B cell (primary cell): ENCODE measurements at regions not wholly inside any gene's neighbourhood (a gene's known extent, or its start where the extent isn't known, plus 50 kb on each side); places are given as distances from the start of the nearest gene placed in this dataset.

Experiments used
- ATAC-seq: fragments of 200-7000 bp; cut with Tn5 transposase; one replicate; pipeline ENCODE4 v1.10.0; 2021; ENCODE audit warnings: low read depth, mild to moderate bottlenecking, moderate number of reproducible peaks, moderate library complexity
- CTCF ChIA-PET: fragments of 350-600 bp; sonication (Branson Sonifier 250); formaldehyde crosslinking; loops from one replicate; lab custom pipeline; 2021; ENCODE audit warnings: antibody characterized with exemption, inconsistent platforms; lab: Charles Lee
- POLR2A ChIA-PET: fragments of 350-600 bp; sonication (Branson Sonifier 250); formaldehyde crosslinking; loops from one replicate; lab custom pipeline; 2021; ENCODE audit warnings: antibody characterized with exemption; lab: Charles Lee
- DNase-seq: peaks from one replicate; pipeline ENCODE4 v3.0.0; 2013
- H2AFZ ChIP-seq: 2 replicates; pipeline ENCODE4 v1.6.1; 2012; ENCODE audit warnings: mild to moderate bottlenecking, low read depth, low read length; ENCODE audit not compliant: insufficient read depth, poor library complexity, severe bottlenecking
- H3K27ac ChIP-seq, 2 donors: 1 replicate in 1 of 2; 2 replicates in 1 of 2; pipeline ENCODE4 v1.5.1; 2012 to 2013; ENCODE audit warnings: low read length in 2 of 2, mild to moderate bottlenecking in 2 of 2, moderate library complexity in 1 of 2
- H3K27me3 ChIP-seq, 4 experiments: fragments of 200-600 bp in 1 of 4; sonication (generic) in 1 of 4; replicated peaks in 1 of 4; 1 replicate in 2 of 4; 2 replicates in 2 of 4; pipeline versions ENCODE4 v1.6.1 to v1.7.0; 2013 to 2016; ENCODE audit warnings: low read length in 3 of 4, mild to moderate bottlenecking in 2 of 4, mixed read lengths in 1 of 4, moderate library complexity in 1 of 4; ENCODE audit not compliant: insufficient read depth in 4 of 4, control insufficient read depth in 3 of 4; ENCODE audit errors: control extremely low read depth in 1 of 4
- H3K36me3 ChIP-seq, 2 experiments: replicated peaks in 1 of 2; 1 replicate in 1 of 2; 2 replicates in 1 of 2; pipeline versions ENCODE4 v1.6.1 to v1.7.1; 2013; ENCODE audit warnings: low read length in 1 of 2; ENCODE audit not compliant: insufficient read depth in 2 of 2, control insufficient read depth in 1 of 2; ENCODE audit errors: control extremely low read depth in 1 of 2, extremely low read depth in 1 of 2
- H3K4me1 ChIP-seq, 2 donors: fragments of 200-600 bp in 1 of 2; sonication (generic) in 1 of 2; 1 replicate in 1 of 2; 2 replicates in 1 of 2; pipeline versions ENCODE4 v1.5.1 to v1.6.1; 2013 to 2017; ENCODE audit warnings: low read length in 2 of 2; ENCODE audit not compliant: control insufficient read depth in 2 of 2, insufficient read depth in 2 of 2
- H3K4me2 ChIP-seq: replicated peaks from 2 replicates; pipeline ENCODE3; 2012; ENCODE audit warnings: mild to moderate bottlenecking, low read depth, low read length; ENCODE audit not compliant: poor library complexity, severe bottlenecking
- H3K4me3 ChIP-seq, 5 experiments: fragments of 200-600 bp in 1 of 5; sonication (generic) in 1 of 5; 1 replicate in 3 of 5; 2 replicates in 2 of 5; pipeline versions ENCODE4 v1.5.1 to v1.7.0; 2011 to 2016; ENCODE audit warnings: low read length in 4 of 5, mild to moderate bottlenecking in 4 of 5, low read depth in 2 of 5, control low read depth in 1 of 5, moderate library complexity in 1 of 5; ENCODE audit not compliant: insufficient read depth in 1 of 5; ENCODE audit errors: control extremely low read depth in 1 of 5, extremely low read depth in 1 of 5
- H3K79me2 ChIP-seq: fragments of 200-600 bp; sonication (generic); one replicate; pipeline ENCODE4 v1.6.0; 2016; ENCODE audit warnings: low read length; ENCODE audit not compliant: control insufficient read depth, insufficient read depth
- H3K9ac ChIP-seq: fragments of 200-600 bp; sonication (generic); 2 replicates; pipeline ENCODE4 v1.6.1; 2017; ENCODE audit warnings: mild to moderate bottlenecking, low read length, moderate library complexity
- H3K9me3 ChIP-seq, 3 donors: one replicate each; pipeline versions ENCODE4 v1.6.1 to v1.7.1; 2013; ENCODE audit warnings: low read length in 2 of 3; ENCODE audit not compliant: control insufficient read depth in 2 of 3, insufficient read depth in 1 of 3; ENCODE audit errors: control extremely low read depth in 1 of 3
- H4K20me1 ChIP-seq: 2 replicates; pipeline ENCODE4 v1.6.0; 2012; ENCODE audit warnings: mild to moderate bottlenecking, low read length; ENCODE audit not compliant: insufficient read depth, control insufficient read depth, poor library complexity, severe bottlenecking
- H3K27ac Mint-ChIP-seq: one replicate; pipeline ENCODE4 v1.8.0; 2021; ENCODE audit warnings: mixed read lengths
- H3K27me3 Mint-ChIP-seq: one replicate; pipeline ENCODE4 v1.8.0; 2021; ENCODE audit warnings: mixed read lengths
- H3K4me1 Mint-ChIP-seq: one replicate; pipeline ENCODE4 v1.8.0; 2021; ENCODE audit warnings: mixed read lengths
- H3K4me3 Mint-ChIP-seq: one replicate; pipeline ENCODE4 v1.8.0; 2021; ENCODE audit warnings: mixed read lengths
- H3K9me3 Mint-ChIP-seq: one replicate; pipeline ENCODE4 v1.8.0; 2022; ENCODE audit warnings: mixed read lengths; ENCODE audit not compliant: insufficient read depth
- EZH2 ChIP-seq: IDR thresholded peaks from 2 replicates; pipeline ENCODE4 v1.6.1; 2012; ENCODE audit warnings: borderline replicate concordance, low read depth, mild to moderate bottlenecking, moderate library complexity, low read length; ENCODE audit not compliant: insufficient read depth, poor library complexity, severe bottlenecking
- WGBS: methylation state at CpG from one replicate; pipeline ENCODE4 v1.1.5; 2013; ENCODE audit warnings: missing lambda C conversion rate; ENCODE audit not compliant: insufficient coverage; 5-methylcytosine and 5-hydroxymethylcytosine counted together
- intact Hi-C: fragments of 100-400 bp; cut with micrococcal nuclease; formaldehyde crosslinking; loops from one replicate; pipeline ENCODE4 v1.10.0; 2022
- TF ChIP-seq, protein P1 (sequence below): fragments of 200-600 bp; IDR thresholded peaks from one replicate; pipeline ENCODE4 v1.8.0; 2022; ENCODE audit warnings: antibody characterized with exemption, mild to moderate bottlenecking

DNA sequence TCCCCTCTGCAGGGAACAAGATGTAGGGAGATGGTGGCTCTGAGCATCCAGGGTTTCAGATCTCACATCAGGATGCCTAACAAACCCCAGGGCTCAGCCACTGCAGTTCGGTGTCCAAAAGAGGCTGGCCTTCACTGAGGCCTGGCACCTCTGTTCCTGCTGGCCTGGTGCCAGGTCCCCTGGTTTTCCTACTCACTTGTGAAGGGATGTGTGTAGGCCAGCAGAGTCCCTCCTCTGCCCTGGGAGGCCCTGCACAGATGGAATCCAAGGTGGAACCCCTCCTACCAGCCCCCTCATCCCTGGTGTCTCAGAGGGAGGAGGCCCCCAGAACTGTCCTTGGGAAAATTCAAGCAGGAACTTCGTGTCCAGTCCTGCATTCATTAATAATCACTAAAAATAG lies 260.6 kb downstream of the CCSER2 start:
- Histone ChIP-seq H3K4me3 (no peak overlapping the region), H3K4me2 (no peak overlapping the region), H4K20me1 (no peaks in the 10 kb centered on the region), H3K4me1 (no peaks in the 10 kb centered on the region), H3K79me2 (no peaks in the 10 kb centered on the region), H3K36me3 (no peaks in the 10 kb centered on the region), H3K27me3 (no peaks in the 10 kb centered on the region), H3K9ac (no peak overlapping the region), H3K9me3 (peaks cover 0 to 2% (median 0%) of the 10 kb centered on the region in 3 donors), H3K27ac (no peak overlapping the region), H2AFZ (no peak overlapping the region)
- DNase-seq (no peak), ATAC-seq (no peak)
- ChIA-PET CTCF (no interaction called here), POLR2A (no interaction called here)
- intact Hi-C loops: no loop called here
- WGBS: 71% methylated on average over 1 of the region's 2 CpGs
- no peak for TF ChIP-seq EZH2
- TF ChIP-seq, protein P1, sequence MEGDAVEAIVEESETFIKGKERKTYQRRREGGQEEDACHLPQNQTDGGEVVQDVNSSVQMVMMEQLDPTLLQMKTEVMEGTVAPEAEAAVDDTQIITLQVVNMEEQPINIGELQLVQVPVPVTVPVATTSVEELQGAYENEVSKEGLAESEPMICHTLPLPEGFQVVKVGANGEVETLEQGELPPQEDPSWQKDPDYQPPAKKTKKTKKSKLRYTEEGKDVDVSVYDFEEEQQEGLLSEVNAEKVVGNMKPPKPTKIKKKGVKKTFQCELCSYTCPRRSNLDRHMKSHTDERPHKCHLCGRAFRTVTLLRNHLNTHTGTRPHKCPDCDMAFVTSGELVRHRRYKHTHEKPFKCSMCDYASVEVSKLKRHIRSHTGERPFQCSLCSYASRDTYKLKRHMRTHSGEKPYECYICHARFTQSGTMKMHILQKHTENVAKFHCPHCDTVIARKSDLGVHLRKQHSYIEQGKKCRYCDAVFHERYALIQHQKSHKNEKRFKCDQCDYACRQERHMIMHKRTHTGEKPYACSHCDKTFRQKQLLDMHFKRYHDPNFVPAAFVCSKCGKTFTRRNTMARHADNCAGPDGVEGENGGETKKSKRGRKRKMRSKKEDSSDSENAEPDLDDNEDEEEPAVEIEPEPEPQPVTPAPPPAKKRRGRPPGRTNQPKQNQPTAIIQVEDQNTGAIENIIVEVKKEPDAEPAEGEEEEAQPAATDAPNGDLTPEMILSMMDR: no peak
- H3K27me3 Mint-ChIP-seq: peaks cover 18% of the 10 kb centered on the region
- H3K4me1 Mint-ChIP-seq: no peaks in the 10 kb centered on the region
- no peak overlapping the region for H3K27ac Mint-ChIP-seq
- no peaks in the 10 kb centered on the region for H3K9me3 Mint-ChIP-seq
- H3K4me3 Mint-ChIP-seq: no peak overlapping the region

GRCh38 chr10:84589526-84590205 lies 261.3 kb downstream of the CCSER2 start:
- Histone ChIP-seq H2AFZ (no peak overlapping the region), H3K27me3 (no peaks in the 10 kb centered on the region), H3K9ac (no peak overlapping the region), H3K36me3 (no peaks in the 10 kb centered on the region), H3K4me1 (no peaks in the 10 kb centered on the region), H3K4me3 (no peak overlapping the region), H4K20me1 (no peaks in the 10 kb centered on the region), H3K4me2 (no peak overlapping the region), H3K79me2 (no peaks in the 10 kb centered on the region), H3K9me3 (peaks cover 0 to 5% (median 0%) of the 10 kb centered on the region in 3 donors), H3K27ac (no peak overlapping the region)
- Mint-ChIP-seq H3K4me1 (no peaks in the 10 kb centered on the region), H3K4me3 (no peak overlapping the region), H3K27me3 (peaks cover 19% of the 10 kb centered on the region), H3K9me3 (no peaks in the 10 kb centered on the region), H3K27ac (no peak overlapping the region)
- ChIA-PET POLR2A (no interaction called here), CTCF (no interaction called here)
- intact Hi-C loops: no loop called here
- TF ChIP-seq EZH2: no peak
- TF ChIP-seq, protein P1: no peak
- DNase-seq (no peak), ATAC-seq (no peak)
- 95% methylated on average over 3 of the region's 4 CpGs for WGBS
